ENCODE measurements at regions not wholly inside any gene's neighbourhood (a gene's known extent, or its start where the extent isn't known, plus 50 kb on each side); places are given as distances from the start of the nearest gene placed in this dataset.

DNA sequence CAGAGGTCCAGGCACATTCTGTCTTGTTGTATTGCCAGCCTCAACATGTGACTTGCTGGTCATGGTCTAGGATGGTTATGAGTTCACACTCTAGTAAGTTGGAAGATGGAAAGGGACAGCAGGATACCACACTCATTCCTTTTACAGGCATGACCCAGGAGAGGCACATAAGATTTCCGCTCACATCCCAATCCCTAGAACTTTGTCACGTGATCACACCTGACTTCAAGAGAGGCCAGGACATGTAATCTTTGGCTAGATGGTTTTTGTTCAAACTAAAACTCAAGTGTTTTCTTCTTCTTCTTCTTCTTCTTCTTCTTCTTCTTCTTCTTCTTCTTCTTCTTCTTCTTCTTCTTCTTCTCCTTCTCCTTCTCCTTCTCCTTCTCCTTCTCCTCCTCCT lies 53.4 kb upstream of the ARX start:
- H3K4me3 ChIP-seq (ENCODE audit: insufficient read depth, low read depth, low read length): no peak overlapping the region
- no peaks in the 10 kb centered on the region for H3K4me1 ChIP-seq (ENCODE audit: control insufficient read depth, insufficient read depth, low read length)
- H3K9me3 ChIP-seq (ENCODE audit: control insufficient read depth, low read length): no peaks in the 10 kb centered on the region
- no peaks in the 10 kb centered on the region for H3K36me3 ChIP-seq (ENCODE audit: control insufficient read depth, insufficient read depth, low read length)
- no peak overlapping the region for H3K27ac ChIP-seq (ENCODE audit: insufficient read depth, low read depth, low read length, poor library complexity, severe bottlenecking)
- H3K27me3 ChIP-seq (ENCODE audit: control insufficient read depth, insufficient read depth, low read length, poor library complexity, severe bottlenecking): no peaks in the 10 kb centered on the region
- 90 to 95% methylated on average over 2 of the region's 2 CpGs for whole genome bisulfite sequencing, 2 experiments

DNA sequence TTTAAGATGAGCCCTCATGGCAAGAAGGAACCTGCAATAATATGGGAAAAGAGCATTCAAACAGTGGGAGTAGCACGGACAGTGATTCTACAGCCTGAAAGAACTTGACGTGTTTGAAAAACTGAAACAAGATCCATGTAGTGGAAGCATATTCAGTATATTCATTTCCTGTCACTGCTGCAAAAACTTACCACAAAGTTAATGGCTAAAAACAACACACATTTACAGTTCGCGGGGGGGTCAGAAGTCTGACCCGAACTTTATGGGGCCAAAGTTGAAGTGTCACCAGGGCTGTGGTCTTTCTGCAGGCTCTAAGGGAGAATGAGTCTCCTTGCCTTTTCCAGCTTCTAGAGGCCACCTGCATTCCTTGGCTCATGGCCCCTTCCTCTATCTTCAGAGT lies 52.6 kb upstream of the ARX start:
- no peaks in the 10 kb centered on the region for H3K9me3 ChIP-seq (ENCODE audit: control insufficient read depth, low read length)
- H3K4me1 ChIP-seq (ENCODE audit: control insufficient read depth, insufficient read depth, low read length): no peaks in the 10 kb centered on the region
- H3K27ac ChIP-seq (ENCODE audit: insufficient read depth, low read depth, low read length, poor library complexity, severe bottlenecking): no peak overlapping the region
- no peak overlapping the region for H3K4me3 ChIP-seq (ENCODE audit: insufficient read depth, low read depth, low read length)
- 91 to 96% methylated on average over 5 of the region's 5 CpGs for WGBS, 2 experiments
- H3K36me3 ChIP-seq (ENCODE audit: control insufficient read depth, insufficient read depth, low read length): no peaks in the 10 kb centered on the region
- no peaks in the 10 kb centered on the region for H3K27me3 ChIP-seq (ENCODE audit: control insufficient read depth, insufficient read depth, low read length, poor library complexity, severe bottlenecking)

DNA sequence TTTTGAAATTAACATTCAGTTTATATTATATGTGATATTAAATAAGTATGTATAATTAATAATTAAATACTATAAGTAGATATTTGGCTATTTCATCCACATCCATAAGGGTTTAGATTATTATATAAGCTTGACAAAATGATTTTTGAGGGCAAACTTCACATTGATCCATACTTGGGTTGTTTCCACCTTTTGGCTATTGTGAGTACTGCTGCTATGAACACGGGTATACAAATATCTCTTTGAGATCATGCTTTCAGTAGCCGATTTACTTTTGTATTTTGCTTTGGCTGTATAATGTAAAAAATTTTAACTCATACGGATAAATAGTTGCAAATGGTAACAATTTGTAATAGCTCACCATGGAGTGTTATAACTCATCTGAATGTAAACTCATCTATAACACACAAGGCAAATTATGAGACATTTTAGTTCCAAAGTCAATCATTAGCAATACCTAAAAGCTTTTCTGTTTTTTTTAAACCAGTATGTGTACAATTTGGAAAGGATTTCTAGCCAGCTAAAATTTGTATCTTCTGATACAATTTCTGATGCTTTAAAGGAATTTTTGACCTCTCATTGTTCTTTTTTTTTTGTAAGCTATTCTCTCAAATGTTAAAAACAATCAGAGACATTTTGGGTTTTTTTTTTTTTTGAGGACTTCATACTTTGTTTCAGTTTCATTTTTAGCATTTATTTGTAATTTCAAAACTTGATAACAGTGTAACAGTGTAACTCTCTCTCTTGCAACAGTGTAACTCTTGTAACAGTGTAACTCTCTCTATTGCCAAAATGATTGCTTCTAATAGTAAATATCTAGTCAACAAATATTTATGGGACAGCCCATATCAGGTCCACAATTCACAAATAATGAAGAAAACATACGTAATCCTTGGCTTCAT lies 51.8 kb upstream of the ARX start:
- H3K36me3 ChIP-seq (ENCODE audit: control insufficient read depth, insufficient read depth, low read length): no peaks in the 10 kb centered on the region
- H3K4me1 ChIP-seq (ENCODE audit: control insufficient read depth, insufficient read depth, low read length): no peaks in the 10 kb centered on the region
- 90 to 100% methylated on average over 2 of the region's 4 CpGs for WGBS, 2 experiments
- no peak overlapping the region for H3K4me3 ChIP-seq (ENCODE audit: insufficient read depth, low read depth, low read length)
- no peaks in the 10 kb centered on the region for H3K9me3 ChIP-seq (ENCODE audit: control insufficient read depth, low read length)
- H3K27me3 ChIP-seq (ENCODE audit: control insufficient read depth, insufficient read depth, low read length, poor library complexity, severe bottlenecking): no peaks in the 10 kb centered on the region
- H3K27ac ChIP-seq (ENCODE audit: insufficient read depth, low read depth, low read length, poor library complexity, severe bottlenecking): no peak overlapping the region

DNA sequence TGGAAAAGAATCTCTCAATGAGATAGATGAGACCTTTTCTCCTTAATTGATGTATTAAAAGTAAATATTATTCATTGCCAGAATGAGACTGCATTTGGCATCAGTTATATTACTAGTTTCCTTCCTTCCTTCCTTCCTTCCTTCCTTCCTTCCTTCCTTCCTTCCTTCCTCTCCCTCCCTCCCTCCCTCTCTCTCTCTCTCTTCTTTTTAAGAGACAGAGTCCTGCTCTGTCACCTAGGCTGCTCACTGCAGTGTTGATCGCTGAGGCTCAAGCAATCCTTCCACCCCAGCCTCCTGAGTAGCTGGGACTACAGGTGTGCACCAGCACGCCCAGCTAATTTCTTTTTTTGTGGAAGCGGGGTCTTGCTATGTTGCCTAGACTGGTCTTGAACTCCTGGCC lies 50.4 kb upstream of the ARX start:
- no peaks in the 10 kb centered on the region for H3K9me3 ChIP-seq (ENCODE audit: control insufficient read depth, low read length)
- no peaks in the 10 kb centered on the region for H3K4me1 ChIP-seq (ENCODE audit: control insufficient read depth, insufficient read depth, low read length)
- H3K27me3 ChIP-seq (ENCODE audit: control insufficient read depth, insufficient read depth, low read length, poor library complexity, severe bottlenecking): no peaks in the 10 kb centered on the region
- no peak overlapping the region for H3K4me3 ChIP-seq (ENCODE audit: insufficient read depth, low read depth, low read length)
- no peaks in the 10 kb centered on the region for H3K36me3 ChIP-seq (ENCODE audit: control insufficient read depth, insufficient read depth, low read length)
- H3K27ac ChIP-seq (ENCODE audit: insufficient read depth, low read depth, low read length, poor library complexity, severe bottlenecking): no peak overlapping the region
- WGBS, 2 experiments: 83 to 94% methylated on average over 3 of the region's 3 CpGs

Measured in ectodermal cell (in vitro differentiated cells).